ENCODE measurements at regions not wholly inside any gene's neighbourhood (a gene's known extent, or its start where the extent isn't known, plus 50 kb on each side); places are given as distances from the start of the nearest gene placed in this dataset.
"Not testable (repeated sequence)": the region's sequence is repeated elsewhere in the genome, so short reads cannot be mapped to it uniquely, and the experiment has no call there.

DNA sequence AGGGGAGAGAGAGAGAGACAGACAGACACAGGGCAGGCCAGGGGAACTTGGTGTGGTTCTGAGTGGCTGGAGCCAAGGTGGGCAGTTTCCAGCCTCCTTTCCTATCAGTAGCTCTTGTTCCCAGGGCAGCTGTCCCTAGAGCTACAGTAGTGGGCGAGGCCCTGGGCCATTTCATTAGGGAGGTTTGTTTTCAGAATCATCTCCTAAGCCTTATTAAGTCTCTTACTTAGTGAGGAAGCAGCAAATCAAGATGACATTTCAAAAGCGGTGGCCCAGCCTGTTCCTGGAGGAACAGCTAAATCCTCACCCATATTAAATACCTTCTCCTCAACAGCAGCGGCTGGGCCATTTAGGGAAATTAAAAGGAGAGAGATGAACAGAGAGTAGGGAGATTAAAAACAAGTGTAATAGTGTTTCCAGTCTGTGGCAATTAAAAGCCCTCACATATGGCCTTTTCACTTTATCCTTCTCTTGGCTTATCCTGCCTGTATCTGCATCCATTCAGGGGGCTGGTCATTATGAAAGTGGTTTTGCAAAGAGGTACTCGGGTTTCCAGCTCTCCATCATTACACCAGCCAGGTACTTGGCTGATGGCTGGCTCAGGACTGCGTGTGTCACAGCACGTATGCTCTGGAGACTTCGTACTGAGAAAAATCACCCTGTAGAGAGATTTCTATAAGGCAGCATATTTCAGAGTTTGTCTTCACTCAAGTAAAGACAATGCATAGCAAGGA, 91.9 kb upstream of the PRR23C start:
- peak; percentile 84 for DNase-seq

DNA sequence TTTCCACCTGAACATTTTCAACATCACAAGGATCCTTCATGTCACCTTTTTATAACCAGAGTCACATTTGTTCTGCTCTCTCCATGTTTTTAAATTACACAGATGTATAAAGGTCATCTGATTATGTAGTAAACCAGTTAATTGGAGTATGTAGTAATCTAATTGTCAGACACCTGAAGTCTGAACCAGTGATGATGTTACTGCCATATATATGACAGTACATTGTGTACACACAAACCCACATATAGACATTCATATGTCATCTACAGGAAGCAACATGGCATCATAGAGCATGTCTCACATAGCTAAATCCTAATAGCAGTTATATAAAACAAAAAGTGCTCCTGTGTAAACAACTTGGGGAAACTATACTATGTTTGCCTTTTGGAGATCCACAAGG, 95.9 kb upstream of the PRR23C start:
- DNase-seq = no peak

DNA sequence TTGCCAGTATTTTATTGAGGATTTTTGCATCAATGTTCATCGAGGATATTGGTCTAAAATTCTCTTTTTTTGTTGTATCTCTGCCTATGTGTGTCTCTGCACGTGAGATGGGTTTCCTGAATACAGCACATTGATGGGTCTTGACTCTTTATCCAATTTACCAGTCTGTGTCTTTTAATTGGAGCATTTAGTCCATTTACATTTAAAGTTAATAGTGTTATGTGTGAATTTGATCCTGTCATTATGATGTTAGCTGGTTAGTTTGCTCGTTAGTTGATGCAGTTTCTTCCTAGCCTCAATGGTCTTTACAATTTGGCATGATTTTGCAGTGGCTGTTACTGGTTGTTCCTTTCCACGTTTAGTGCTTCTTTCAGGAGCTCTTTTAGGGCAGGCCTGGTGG, 101.3 kb upstream of the PRR23C start:
- DNase-seq = not testable (repeated sequence)

DNA sequence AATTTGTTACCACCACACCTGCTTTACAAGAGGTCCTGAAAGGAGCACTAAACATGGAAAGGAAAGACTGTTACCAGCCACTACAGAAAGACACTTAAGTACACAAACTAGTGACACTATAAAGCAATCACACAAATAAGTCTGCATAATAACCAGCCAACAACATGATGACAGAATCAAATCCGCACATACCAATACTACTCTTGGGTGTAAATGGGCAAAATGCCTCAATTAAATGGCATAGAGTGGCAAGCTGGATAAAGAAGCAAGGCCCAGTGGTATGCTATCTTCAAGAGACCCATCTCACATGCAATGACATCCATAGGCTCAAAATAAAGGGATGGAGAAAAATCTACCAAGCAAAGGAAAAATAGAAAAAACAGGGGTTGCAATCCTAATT, 106.8 kb upstream of the PRR23C start:
- no peak for DNase-seq

DNA sequence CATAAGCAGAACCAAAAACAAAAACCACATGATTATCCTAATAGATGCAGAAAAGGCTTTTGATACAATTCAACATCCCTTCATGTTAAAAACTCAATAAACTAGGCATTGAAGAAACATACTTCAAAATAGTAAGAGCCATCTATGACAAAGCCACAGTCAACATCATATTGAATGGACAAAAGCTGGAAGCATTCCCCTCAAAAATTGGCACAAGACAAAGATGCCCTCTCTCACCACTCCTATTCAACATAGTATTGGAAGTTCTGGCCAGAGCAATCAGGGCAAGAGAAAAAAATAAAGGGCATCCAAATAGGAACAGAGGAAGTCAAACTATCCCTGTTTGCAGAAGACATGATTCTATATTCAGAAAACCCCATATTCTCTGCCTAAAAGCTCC, 108.7 kb upstream of the PRR23C start:
- not testable (repeated sequence) for DNase-seq

DNA sequence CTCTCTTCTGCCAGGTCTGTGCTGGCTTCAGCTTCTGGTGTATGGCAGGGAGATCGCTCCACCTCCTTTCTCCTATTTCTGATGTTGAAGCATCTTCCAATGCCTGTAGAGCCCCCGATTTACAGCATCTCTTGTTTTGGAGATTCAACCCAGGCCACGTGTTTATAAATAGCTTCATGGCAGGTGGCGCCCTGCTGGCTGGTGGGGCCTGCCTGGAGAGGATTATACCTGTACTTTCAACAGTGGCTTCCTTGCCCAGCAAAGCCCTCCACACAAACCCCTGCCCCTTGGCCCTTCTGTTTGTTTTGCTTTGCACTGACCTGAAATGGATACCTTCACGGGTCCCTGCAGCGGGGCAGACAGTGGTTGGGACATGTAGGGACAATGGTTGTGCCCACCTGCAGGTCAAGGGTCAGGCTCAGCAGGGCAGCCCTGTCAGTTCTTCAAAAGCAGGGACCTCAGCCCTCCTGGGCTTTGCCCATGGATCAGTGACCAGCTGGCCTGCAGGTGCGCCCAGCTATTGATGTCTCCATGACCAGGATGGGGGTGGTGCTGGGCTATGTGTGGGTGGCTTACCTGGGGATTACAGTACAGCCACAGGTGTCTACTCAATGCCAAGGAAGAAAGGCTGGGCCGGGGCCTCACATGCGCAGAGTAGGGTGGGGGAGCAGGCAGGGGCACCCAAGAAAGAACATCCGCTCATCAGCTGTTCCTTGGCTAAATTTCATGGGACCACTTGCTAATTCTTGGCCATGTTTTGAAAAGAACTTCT, 112.7 kb upstream of the PRR23C start:
- no peak for DNase-seq

DNA sequence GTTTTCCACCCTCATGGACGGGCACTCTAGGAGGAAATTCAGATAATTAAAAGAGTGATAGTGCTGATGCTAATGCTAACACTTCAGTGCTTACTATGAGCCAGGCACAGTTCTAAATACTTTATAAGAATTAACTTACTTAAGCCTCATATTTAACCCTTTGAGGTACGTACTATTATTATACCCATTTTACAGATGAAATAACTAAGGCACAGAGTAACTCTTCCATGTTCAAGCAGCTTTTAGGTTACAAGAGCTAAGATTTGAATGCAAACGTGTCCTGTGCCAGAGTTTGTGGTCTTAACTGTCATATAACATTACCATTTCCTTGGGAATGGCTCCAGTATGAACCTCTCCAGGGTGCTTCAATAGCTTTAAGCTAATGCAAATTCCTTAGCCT, 114.7 kb upstream of the PRR23C start:
- no peak for DNase-seq

DNA sequence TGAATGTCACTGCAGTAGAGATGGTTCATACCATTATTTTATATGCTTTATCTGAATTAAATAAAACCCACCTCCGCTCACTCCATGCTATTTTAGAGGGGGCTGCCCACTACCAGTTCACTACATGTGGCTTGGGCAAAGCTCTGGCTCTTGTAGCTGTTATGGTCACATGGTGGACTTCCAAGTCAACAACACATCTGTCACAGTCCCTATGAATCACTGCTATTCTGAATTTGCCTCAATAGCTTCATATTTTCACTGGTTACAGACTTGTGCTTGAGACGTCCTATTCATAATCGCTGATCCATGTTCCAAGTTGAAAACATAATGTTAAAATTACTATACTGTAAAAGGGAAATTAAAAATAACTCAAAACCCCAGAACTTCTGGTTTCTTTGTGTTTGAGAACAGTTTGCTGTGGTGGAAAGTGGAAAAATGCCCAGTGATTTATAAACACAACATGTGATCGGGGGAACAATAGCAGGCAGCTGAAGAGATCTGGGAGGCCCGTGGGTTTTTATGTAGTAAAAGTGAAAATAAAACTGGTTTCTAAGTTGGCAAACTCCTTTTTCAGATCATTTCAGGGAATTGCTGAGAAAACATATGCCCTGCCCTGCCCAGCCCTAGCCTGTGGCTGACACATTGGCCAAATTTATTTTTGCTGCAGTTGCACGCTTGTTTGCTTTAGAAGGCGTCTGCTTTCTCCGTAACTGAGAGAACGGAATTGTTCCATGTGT, 128.8 kb upstream of the PRR23C start:
- peak; percentile 25 for DNase-seq

DNA sequence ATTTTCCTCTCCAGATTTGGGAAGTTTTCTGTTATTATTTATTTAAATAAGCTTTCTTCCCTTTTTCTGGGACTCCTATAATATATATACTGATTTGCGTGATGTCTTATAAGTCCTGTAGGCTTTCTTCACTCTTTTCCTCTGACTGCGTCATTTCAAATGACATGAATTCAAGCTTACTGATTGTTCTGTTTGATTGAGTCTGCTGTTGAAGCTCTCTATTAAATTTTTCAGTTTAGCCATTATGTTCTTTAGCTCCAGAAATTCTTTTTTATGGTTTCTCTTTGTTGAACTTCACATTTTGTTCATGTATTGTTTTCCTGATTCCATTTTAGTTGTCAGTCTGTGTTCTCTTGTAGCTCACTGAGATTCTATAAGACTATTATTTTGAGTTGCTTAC, 135.8 kb upstream of the PRR23C start:
- DNase-seq = no peak

DNA sequence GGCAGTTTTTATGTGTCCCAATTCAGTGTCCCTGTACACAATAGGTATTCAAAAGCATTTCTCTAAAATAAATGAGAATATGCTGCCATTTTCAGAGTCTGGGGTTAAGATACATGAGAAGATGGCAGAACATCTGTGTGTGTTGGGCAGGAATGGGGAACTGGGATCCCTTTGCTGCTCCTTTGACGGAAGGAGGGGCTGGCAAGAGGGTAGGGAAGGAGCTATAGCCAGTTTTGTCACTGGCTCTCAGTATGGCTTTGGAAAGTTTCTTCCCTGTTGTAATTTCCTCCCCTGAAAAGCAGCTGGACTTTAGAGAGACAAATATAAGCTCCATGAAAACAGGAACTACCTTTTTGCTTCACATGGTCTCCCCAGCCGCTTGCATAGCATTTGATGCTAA, 137.5 kb upstream of the PRR23C start:
- no peak for DNase-seq

DNA sequence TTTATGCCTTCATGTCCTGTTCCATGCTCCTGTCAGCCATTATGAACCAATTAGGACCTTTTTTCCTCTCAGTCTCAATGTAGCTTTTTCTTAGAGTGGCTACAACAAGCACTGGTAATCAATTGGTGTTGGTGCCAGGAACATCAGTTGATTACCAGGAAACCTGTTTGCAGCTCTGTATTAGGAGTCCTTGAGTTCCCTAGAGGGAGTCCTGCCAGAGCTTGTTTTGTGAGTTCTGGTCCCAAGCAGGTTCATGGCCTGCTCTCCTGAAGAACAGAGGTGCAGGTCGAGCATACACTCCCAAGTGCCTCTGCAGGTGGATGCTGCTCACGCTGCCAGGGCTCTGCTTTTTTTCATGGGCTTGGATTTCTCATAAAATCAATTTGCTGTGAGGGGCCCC, 137.9 kb upstream of the PRR23C start:
- DNase-seq = no peak

DNA sequence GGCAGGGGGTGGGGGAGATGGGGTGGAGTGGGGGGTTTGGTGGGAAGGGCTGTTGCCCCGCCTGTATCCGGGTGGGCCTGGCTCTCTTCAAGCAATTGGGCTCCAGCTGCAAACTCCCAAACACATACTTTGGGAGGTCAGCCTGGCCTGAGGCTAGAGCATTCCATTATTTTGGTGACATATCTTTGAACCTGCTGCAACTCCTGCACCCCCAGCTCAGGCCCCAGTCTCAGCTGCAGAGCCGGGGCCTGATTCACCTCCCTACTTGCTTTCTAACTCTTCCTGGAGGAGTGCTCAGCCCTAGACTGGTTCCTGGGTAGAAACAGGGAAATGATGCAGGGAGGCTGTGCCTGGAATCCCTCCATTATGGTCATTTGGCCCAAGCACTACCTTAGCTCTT, 140.8 kb upstream of the PRR23C start:
- no peak for DNase-seq

DNA sequence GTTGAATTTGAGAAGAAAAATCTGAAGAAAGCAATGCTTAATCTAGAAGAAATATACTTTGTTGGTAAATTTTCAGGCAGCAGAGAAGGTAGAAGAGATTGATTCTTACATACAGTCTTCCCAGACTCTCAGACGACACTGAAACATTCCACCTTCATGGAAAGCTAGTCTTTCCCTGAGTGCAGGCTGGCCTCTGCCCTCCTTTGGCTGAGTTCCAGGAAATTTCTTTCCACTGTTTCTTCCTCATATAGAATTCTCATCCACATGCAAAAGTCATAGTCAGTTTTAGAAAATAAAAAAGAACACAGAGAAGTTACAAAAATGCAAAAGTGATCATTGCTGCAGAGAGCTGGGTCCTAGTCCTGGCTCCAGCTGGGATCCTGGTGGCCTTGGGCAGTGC, 142.5 kb upstream of the PRR23C start:
- DNase-seq = no peak

DNA sequence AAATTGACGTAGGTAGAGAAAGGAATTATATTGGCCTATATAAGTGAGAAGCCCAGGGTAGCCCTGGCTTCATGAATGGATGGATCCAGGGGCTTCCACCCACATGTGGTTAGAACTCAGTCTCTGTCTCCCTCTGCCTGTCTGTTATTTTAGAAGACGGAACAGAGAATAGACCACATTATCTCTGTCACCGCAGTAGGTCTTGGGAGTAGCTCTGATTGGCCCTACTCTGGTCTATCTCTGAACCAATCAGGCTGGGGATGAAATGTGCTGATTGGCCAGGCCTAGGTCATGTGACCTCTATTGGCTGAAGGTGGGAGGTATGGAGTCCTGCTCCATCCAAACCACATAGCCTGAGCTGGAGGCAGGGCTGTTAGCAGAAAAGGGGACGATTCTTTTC, 143.0 kb upstream of the PRR23C start:
- DNase-seq = no peak

DNA sequence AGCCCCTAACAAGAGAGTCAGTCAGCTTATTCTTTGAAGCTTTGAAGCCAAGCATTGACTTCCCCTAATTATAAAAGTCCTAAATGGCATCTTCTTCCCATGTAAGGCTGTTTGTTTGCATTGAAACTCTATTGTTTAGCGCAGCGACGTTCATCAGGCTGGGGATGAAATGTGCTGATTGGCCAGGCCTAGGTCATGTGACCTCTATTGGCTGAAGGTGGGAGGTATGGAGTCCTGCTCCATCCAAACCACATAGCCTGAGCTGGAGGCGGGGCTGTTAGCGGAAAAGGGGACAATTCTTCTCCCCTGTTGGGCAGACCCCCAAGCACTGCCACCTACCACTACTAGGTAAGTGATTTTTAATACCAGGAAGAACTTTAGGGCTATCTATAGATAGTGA, 145.3 kb upstream of the PRR23C start:
- DNase-seq = no peak

DNA sequence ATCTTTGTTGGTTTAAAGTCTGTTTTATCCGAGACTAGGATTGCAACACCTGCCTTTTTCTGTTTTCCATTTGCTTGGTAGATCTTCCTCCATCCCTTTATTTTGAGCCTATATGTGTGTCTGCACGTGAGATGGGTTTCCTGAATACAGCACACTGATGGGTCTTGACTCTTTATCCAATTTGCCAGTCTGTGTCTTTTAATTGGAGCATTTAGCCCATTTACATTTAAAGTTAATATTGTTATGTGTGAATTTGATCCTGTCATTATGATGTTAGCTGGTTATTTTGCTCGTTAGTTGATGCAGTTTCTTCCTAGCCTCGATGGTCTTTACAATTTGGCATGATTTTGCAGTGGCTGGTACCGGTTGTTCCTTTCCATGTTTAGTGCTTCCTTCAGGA, 149.4 kb upstream of the MRPS22 start:
- not testable (repeated sequence) for DNase-seq

DNA sequence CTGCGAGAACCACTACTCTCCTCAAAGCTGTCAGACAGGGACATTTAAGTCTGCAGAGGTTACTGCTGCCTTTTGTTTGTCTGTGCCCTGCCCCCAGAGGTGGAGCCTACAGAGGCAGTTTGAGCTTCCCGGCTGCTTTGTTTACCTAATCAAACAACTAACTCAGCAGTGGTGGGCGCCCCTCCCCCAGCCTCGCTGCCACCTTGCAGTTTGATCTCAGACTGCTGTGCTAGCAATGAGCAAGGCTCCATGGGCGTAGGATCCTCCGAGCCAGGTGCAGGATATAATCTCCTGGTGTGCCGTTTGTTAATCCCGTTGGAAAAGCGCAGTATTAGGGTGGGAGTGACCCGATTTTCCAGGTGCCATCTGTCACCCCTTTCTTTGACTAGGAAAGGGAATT, 147.7 kb upstream of the MRPS22 start:
- not testable (repeated sequence) for DNase-seq

DNA sequence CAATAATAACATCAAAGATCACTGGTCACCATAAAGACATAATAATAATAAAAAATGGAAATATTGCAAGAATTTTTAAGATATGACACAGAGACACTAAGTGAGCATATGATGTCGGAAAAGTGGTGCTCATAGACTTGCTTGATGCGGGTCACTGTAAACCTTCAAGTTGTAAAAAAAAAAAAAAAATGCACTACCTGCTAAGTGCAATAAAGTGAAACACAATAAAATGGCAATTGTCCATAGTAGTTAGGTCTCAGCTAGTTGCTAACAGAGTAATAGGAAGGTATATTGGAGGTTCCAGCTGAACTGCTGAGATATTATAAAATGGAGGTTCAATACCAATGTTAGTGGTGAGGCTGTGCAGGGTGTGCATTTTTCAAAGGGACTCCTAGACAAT, 146.6 kb upstream of the MRPS22 start:
- no peak for DNase-seq

DNA sequence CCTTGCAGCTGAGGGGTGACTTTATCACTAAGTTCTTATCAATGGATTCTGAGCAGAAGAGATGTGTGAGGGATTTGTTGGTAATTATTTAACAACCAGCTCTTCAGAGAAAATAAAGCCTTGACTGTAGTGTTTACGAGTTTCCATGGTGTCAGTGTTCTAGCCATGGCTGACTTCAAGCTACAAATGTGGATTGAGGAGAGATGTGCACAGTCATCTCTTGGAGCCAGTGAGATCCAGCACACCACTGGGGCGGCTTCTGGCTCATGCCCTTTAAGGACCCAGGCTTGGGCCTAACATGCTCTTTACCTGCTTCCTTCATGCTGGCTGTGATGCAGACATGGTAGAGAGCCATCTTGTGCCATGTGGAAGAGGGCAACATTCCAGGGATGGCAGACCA, 145.6 kb upstream of the MRPS22 start:
- DNase-seq = no peak

DNA sequence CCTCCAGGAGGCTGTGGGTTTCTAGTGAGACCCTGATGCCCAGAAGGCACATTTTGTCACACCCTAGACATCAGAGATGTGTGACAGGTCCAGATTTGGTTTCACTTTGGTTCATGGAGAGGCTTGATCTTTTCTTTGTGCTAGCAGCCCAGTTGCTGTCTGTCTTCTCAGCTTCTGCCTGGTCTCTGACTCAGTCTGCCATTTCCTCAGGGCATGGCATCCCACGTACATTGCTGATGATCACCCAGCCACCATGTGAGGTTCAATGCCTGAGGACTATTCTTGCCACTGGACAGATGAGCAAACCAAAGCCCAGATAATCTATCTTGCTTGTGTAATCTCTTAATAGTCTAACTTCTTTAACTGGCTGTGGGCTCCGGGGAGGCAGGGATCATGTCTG, 144.9 kb upstream of the MRPS22 start:
- no peak for DNase-seq

DNA sequence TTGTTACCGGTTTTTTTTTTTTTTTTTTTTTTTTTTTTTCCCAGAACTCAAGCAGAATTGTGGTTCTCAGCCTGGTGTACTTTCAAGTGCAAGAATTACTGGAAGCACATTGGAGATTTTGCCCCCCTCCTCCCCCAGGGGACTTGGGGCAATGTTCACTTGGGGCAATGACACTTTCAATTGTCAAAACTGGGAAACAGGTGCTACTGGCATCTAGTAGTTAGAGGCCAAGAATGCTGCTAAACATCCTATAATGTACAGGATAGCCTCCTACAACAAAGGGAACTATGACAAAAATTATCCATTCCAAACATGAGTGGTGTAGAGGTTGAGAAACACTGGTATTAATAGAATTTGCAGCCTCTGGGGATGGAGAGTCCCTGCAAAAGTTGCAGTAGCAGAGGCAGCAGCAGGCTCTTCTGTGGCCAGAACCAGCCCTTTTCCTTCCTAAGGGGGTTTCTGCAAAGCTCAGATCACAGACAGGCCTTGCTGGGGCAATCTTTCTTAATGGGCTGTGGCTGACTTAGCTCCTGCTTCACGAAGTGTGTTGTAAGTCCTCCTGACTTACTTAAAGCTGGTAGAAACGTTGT, 144.3 kb upstream of the MRPS22 start:
- no peak for DNase-seq

DNA sequence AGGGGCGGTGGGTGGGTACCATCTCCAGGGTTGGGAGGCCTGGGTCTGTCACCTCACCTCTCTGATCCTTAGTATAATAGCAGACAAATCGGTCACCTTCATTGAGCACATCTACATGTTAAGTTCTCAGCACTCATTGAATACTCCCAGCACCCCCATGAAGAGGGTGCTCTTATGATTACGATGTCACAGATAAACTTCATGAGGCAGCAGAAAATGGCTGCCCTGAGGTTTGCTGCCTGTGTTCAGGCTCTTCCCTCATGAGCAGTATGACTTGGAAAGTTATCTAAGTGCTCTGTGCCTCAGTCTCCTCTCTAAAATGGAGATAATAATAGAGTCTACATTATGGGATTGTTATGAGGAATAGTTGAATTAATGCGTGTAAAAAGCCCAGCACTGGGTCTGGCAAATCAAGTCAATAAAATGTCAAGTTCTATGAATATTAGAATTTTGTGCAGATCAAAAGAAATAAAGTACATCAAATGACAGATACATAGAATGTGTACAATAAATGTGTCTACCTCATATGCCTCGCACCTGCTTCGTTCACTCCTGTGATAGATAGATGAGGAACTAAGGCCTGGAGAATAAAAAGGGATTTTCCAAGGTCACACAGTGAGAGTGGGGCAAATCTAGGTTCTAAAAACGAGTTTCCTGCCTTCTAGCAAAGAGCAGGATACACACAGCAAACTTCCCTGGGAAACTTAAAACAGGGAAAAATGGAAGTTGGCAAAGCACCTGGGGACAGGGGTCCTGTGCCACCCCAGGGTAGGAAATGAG, 142.2 kb upstream of the MRPS22 start:
- DNase-seq = no peak

All from DMS79 treated with DMSO at 0.1 percent for 48 hours (cell line).